ENCODE measurements at regions not wholly inside any gene's neighbourhood (a gene's known extent, or its start where the extent isn't known, plus 50 kb on each side); places are given as distances from the start of the nearest gene placed in this dataset.
A peak's percentile ranks its signal among the peaks of the same experiment; 100 is the strongest.

- no peak overlapping the region for H3K4me2 ChIP-seq (replicated peaks; ENCODE audit: extremely low read depth, low read length, poor library complexity, severe bottlenecking)
- no peak for TF ChIP-seq CTCF (IDR thresholded peaks at IDR 0.05)
- no peaks in the 10 kb centered on the region for H3K9me3 ChIP-seq (replicated peaks in 1 of 2; ENCODE audit: control insufficient read depth in 1 of 2, insufficient read depth in 1 of 2, low read length in 2 of 2)
- Mint-ChIP-seq H3K4me1 (no peaks in the 10 kb centered on the region), H3K9me3 (peaks cover 0 to 2% (median 0%) of the 10 kb centered on the region in 7 donors), H3K27ac (peak overlapping the region in 1 of 7 donors; percentile 50), H3K27me3 (ENCODE audit: low read depth in 3 of 3) (peaks cover 4 to 14% (median 9%) of the 10 kb centered on the region in 3 donors), H3K36me3 (no peaks in the 10 kb centered on the region), H3K4me3 (no peak overlapping the region)
- no peak overlapping the region for H2AFZ ChIP-seq (ENCODE audit: insufficient read depth, low read depth, low read length, poor library complexity, severe bottlenecking)
- intact Hi-C loops (cut with micrococcal nuclease): no loop called here
- no peaks in the 10 kb centered on the region for H3K4me1 ChIP-seq (ENCODE audit: control insufficient read depth in 1 of 2, insufficient read depth in 2 of 2, low read length in 2 of 2)
- no peaks in the 10 kb centered on the region for H4K20me1 ChIP-seq (ENCODE audit: insufficient read depth, low read length)
- H3K4me3 ChIP-seq (replicated peaks in 1 of 3; ENCODE audit: low read depth in 2 of 3, low read length in 3 of 3): no peak overlapping the region
- H3K9ac ChIP-seq (ENCODE audit: insufficient read depth, low read length, poor library complexity, severe bottlenecking): no peak overlapping the region
- H3K79me2 ChIP-seq (ENCODE audit: insufficient read depth, low read length): no peaks in the 10 kb centered on the region
- H3K27ac ChIP-seq (ENCODE audit: low read depth in 1 of 2, low read length in 2 of 2): no peak overlapping the region
- H3K27me3 ChIP-seq (ENCODE audit: control insufficient read depth in 2 of 2, insufficient read depth in 2 of 2, low read length in 2 of 2): no peaks in the 10 kb centered on the region
- 94% methylated on average over 18 of the region's 20 CpGs for WGBS (ENCODE audit: insufficient coverage)
- no peak for DNase-seq
- no peaks in the 10 kb centered on the region for H3K36me3 ChIP-seq (replicated peaks in 1 of 2; ENCODE audit: control insufficient read depth in 1 of 2, insufficient read depth in 2 of 2, low read length in 2 of 2)
Observed at GRCh38 chr2:238698451-238699306, 149.2 kb upstream of the TWIST2 start.

- Histone ChIP-seq H4K20me1 (ENCODE audit: insufficient read depth, low read length) (no peaks in the 10 kb centered on the region), H3K36me3 (replicated peaks in 1 of 2; ENCODE audit: control insufficient read depth in 1 of 2, insufficient read depth in 2 of 2, low read length in 2 of 2) (no peaks in the 10 kb centered on the region), H3K27ac (ENCODE audit: low read depth in 1 of 2, low read length in 2 of 2) (no peak overlapping the region), H2AFZ (ENCODE audit: insufficient read depth, low read depth, low read length, poor library complexity, severe bottlenecking) (no peak overlapping the region), H3K4me1 (ENCODE audit: control insufficient read depth in 1 of 2, insufficient read depth in 2 of 2, low read length in 2 of 2) (no peaks in the 10 kb centered on the region), H3K4me2 (replicated peaks; ENCODE audit: extremely low read depth, low read length, poor library complexity, severe bottlenecking) (no peak overlapping the region), H3K9ac (ENCODE audit: insufficient read depth, low read length, poor library complexity, severe bottlenecking) (no peak overlapping the region), H3K4me3 (replicated peaks in 1 of 3; ENCODE audit: low read depth in 2 of 3, low read length in 3 of 3) (no peak overlapping the region), H3K9me3 (replicated peaks in 1 of 2; ENCODE audit: control insufficient read depth in 1 of 2, insufficient read depth in 1 of 2, low read length in 2 of 2) (no peaks in the 10 kb centered on the region), H3K27me3 (ENCODE audit: control insufficient read depth in 2 of 2, insufficient read depth in 2 of 2, low read length in 2 of 2) (no peaks in the 10 kb centered on the region), H3K79me2 (ENCODE audit: insufficient read depth, low read length) (no peaks in the 10 kb centered on the region)
- H3K9me3 Mint-ChIP-seq: peaks cover 0 to 2% (median 0%) of the 10 kb centered on the region in 7 donors
- DNase-seq: no peak
- no peak overlapping the region for H3K4me3 Mint-ChIP-seq
- no peaks in the 10 kb centered on the region for H3K4me1 Mint-ChIP-seq
- H3K27me3 Mint-ChIP-seq (ENCODE audit: low read depth in 3 of 3): peaks cover 3 to 12% (median 9%) of the 10 kb centered on the region in 3 donors
- no peaks in the 10 kb centered on the region for H3K36me3 Mint-ChIP-seq
- peak overlapping the region in 1 of 7 donors; percentile 22 for H3K27ac Mint-ChIP-seq
- 95% methylated on average over 3 of the region's 13 CpGs for WGBS (ENCODE audit: insufficient coverage)
- TF ChIP-seq CTCF (IDR thresholded peaks at IDR 0.05): no peak
- intact Hi-C loops (cut with micrococcal nuclease): no loop called here
Observed at GRCh38 chr2:238699307-238700116, 148.4 kb upstream of the TWIST2 start.

All from CD14-positive monocyte (primary cell).